ENCODE measurements at regions not wholly inside any gene's neighbourhood (a gene's known extent, or its start where the extent isn't known, plus 50 kb on each side); places are given as distances from the start of the nearest gene placed in this dataset.

DNA sequence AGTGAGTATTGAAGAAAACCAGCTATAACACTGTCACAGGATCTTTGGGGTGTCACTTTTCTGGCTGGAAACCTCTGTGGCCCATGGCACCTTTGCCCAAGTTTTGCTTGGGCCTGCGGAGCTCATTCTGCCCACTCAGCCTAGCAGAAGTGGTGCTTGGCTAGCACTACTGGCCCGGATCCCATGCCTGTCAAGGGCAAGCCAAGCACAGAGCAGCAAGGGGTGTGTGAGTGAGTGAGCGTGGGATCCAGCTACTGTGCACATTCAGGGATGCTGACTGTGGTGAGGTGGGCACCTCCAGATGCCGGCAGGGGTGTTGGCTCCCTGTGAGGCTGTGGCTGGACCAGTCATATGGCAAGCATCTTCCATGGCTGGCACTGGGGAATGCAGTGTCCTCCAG, 55.4 kb upstream of the RASGEF1B start:
- H3K9me3 ChIP-seq (ENCODE audit: insufficient read depth, low read depth, low read length), result peaks cover 17% of the 10 kb centered on the region; the same call in 1 of the 2 replicates
- H3K27me3 ChIP-seq (ENCODE audit: insufficient read depth, low read length), result no peaks in the 10 kb centered on the region
- WGBS, result 94% methylated on average over 4 of the region's 4 CpGs
- no peak overlapping the region for H3K27ac ChIP-seq (ENCODE audit: low read depth, low read length)
- H3K4me3 ChIP-seq (ENCODE audit: low read length), result no peak overlapping the region
- no peaks in the 10 kb centered on the region for H3K4me1 ChIP-seq (ENCODE audit: insufficient read depth, low read length)
- no peak overlapping the region for H3K9ac ChIP-seq (ENCODE audit: low read depth, low read length)
- no peaks in the 10 kb centered on the region for H3K36me3 ChIP-seq (ENCODE audit: insufficient read depth, low read length)

- Histone ChIP-seq H3K27me3 (ENCODE audit: insufficient read depth, low read length) (no peaks in the 10 kb centered on the region), H3K9me3 (ENCODE audit: insufficient read depth, low read depth, low read length) (peaks cover 17% of the 10 kb centered on the region; the same call in 1 of the 2 replicates), H3K36me3 (ENCODE audit: insufficient read depth, low read length) (no peaks in the 10 kb centered on the region), H3K9ac (ENCODE audit: low read depth, low read length) (no peak overlapping the region), H3K4me3 (ENCODE audit: low read length) (no peak overlapping the region), H3K4me1 (ENCODE audit: insufficient read depth, low read length) (no peaks in the 10 kb centered on the region), H3K27ac (ENCODE audit: low read depth, low read length) (no peak overlapping the region)
- WGBS, result 91% methylated on average over 1 of the region's 2 CpGs
Measured at GRCh38 chr4:81526706-81527105, 55.0 kb upstream of the RASGEF1B start.

GRCh38 chr4:81523672-81524327, 52.1 kb upstream of the RASGEF1B start:
- H3K4me1 ChIP-seq (ENCODE audit: insufficient read depth, low read length), result peaks cover 15% of the 10 kb centered on the region
- H3K9ac ChIP-seq (ENCODE audit: low read depth, low read length), result no peak overlapping the region
- peaks cover 17% of the 10 kb centered on the region; the same call in 1 of the 2 replicates for H3K9me3 ChIP-seq (ENCODE audit: insufficient read depth, low read depth, low read length)
- no peaks in the 10 kb centered on the region for H3K36me3 ChIP-seq (ENCODE audit: insufficient read depth, low read length)
- no peaks in the 10 kb centered on the region for H3K27me3 ChIP-seq (ENCODE audit: insufficient read depth, low read length)
- no peak overlapping the region for H3K27ac ChIP-seq (ENCODE audit: low read depth, low read length)
- no peak overlapping the region for H3K4me3 ChIP-seq (ENCODE audit: low read length)
- 96% methylated on average over 2 of the region's 2 CpGs for WGBS

GRCh38 chr4:81522711-81523110, 51.0 kb upstream of the RASGEF1B start:
- no peaks in the 10 kb centered on the region for H3K36me3 ChIP-seq (ENCODE audit: insufficient read depth, low read length)
- peaks cover 12% of the 10 kb centered on the region; the same call in 1 of the 2 replicates for H3K9me3 ChIP-seq (ENCODE audit: insufficient read depth, low read depth, low read length)
- peaks cover 25% of the 10 kb centered on the region for H3K4me1 ChIP-seq (ENCODE audit: insufficient read depth, low read length)
- H3K9ac ChIP-seq (ENCODE audit: low read depth, low read length), result no peak overlapping the region
- H3K4me3 ChIP-seq (ENCODE audit: low read length), result no peak overlapping the region
- no peak overlapping the region for H3K27ac ChIP-seq (ENCODE audit: low read depth, low read length)
- WGBS, result 100% methylated on average over 1 of the region's 2 CpGs
- no peaks in the 10 kb centered on the region for H3K27me3 ChIP-seq (ENCODE audit: insufficient read depth, low read length)

DNA sequence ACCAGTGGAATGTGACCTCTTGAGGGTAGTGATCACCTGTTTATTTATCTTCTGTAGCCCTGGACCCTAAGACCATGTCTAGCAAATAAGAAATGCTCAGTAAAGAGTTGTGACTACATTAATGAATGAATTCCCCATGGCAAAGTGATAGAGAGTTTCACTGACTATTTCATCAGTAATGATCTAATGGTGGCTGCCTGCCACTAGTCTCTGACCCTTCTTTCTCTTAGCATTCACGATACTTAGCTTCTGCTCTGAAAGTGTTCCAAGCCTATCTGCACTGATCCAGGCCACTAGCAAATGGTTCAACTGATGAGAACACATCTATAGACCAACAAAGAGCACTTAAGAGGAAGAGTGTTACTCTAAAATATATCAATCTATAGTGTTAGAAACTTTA, 50.0 kb upstream of the RASGEF1B start:
- no peak overlapping the region for H3K9ac ChIP-seq (ENCODE audit: low read depth, low read length)
- H3K4me1 ChIP-seq (ENCODE audit: insufficient read depth, low read length), result peaks cover 25% of the 10 kb centered on the region
- 0 out of 2 replicates have a peak, but pooled peaks cover 5% of the 10 kb centered on the region for H3K9me3 ChIP-seq (ENCODE audit: insufficient read depth, low read depth, low read length)
- no peaks in the 10 kb centered on the region for H3K27me3 ChIP-seq (ENCODE audit: insufficient read depth, low read length)
- no peak overlapping the region for H3K4me3 ChIP-seq (ENCODE audit: low read length)
- H3K36me3 ChIP-seq (ENCODE audit: insufficient read depth, low read length), result no peaks in the 10 kb centered on the region
- H3K27ac ChIP-seq (ENCODE audit: low read depth, low read length), result no peak overlapping the region
- 96% methylated on average over 1 of the region's 1 CpG for WGBS

Measured in HUES64 (cell line).